H9 (cell line): ENCODE measurements at regions not wholly inside any gene's neighbourhood (a gene's known extent, or its start where the extent isn't known, plus 50 kb on each side); places are given as distances from the start of the nearest gene placed in this dataset.

ENCODE experiments used
- DNase-seq: peaks from one replicate; pipeline ENCODE4 v3.0.0-alpha.2; 2017
- H2AFZ ChIP-seq: one replicate; pipeline ENCODE4 v1.6.1; 2013; ENCODE audit warnings: mild to moderate bottlenecking, low read length, control low read depth, moderate library complexity
- H2AK5ac ChIP-seq: 2 replicates; pipeline ENCODE4 v1.6.1; 2013; ENCODE audit warnings: low read length, control low read depth, mixed read lengths; ENCODE audit not compliant: insufficient read length
- H2BK120ac ChIP-seq: one replicate; pipeline ENCODE4 v1.6.1; 2013; ENCODE audit warnings: low read depth, mild to moderate bottlenecking, low read length, control low read depth, inconsistent platforms; ENCODE audit not compliant: poor library complexity, severe bottlenecking
- H2BK12ac ChIP-seq: 2 replicates; pipeline ENCODE4 v1.6.1; 2013; ENCODE audit warnings: low read length, control low read depth, mixed read lengths, low read depth; ENCODE audit not compliant: insufficient read length
- H2BK15ac ChIP-seq: 2 replicates; pipeline ENCODE4 v1.6.1; 2013; ENCODE audit warnings: low read depth, low read length, control low read depth
- H2BK20ac ChIP-seq: one replicate; pipeline ENCODE4 v1.6.1; 2013; ENCODE audit warnings: low read depth, mild to moderate bottlenecking, low read length, control low read depth, inconsistent platforms; ENCODE audit not compliant: poor library complexity, severe bottlenecking
- H2BK5ac ChIP-seq: 2 replicates; pipeline ENCODE4 v1.6.1; 2013; ENCODE audit warnings: low read length, control low read depth, mixed read lengths; ENCODE audit not compliant: insufficient read length
- H3K14ac ChIP-seq: 2 replicates; pipeline ENCODE4 v1.6.1; 2013; ENCODE audit warnings: low read length, control low read depth; ENCODE audit not compliant: insufficient read depth
- H3K18ac ChIP-seq: 2 replicates; pipeline ENCODE4 v1.6.1; 2013; ENCODE audit warnings: low read depth, mild to moderate bottlenecking, mixed read lengths, low read length, control low read depth; ENCODE audit not compliant: insufficient read length
- H3K23ac ChIP-seq: 2 replicates; pipeline ENCODE4 v1.6.1; 2013; ENCODE audit warnings: low read length, control low read depth, mixed read lengths, low read depth; ENCODE audit not compliant: insufficient read length
- H3K23me2 ChIP-seq: 2 replicates; pipeline ENCODE4 v1.6.1; 2013; ENCODE audit warnings: low read depth, mild to moderate bottlenecking, mixed read lengths, low read length, control low read depth; ENCODE audit not compliant: insufficient read length, poor library complexity, severe bottlenecking
- H3K27ac ChIP-seq: 2 replicates; pipeline ENCODE4 v1.5.1; 2013; ENCODE audit warnings: low read length, control low read depth, mixed read lengths, low read depth; ENCODE audit not compliant: insufficient read length
- H3K27me3 ChIP-seq: 2 replicates; pipeline ENCODE4 v1.6.1; 2013; ENCODE audit warnings: low read length, control low read depth, inconsistent platforms; ENCODE audit not compliant: insufficient read depth
- H3K4ac ChIP-seq: 2 replicates; pipeline ENCODE4 v1.6.1; 2013; ENCODE audit warnings: low read depth, mild to moderate bottlenecking, control low read depth, inconsistent platforms, low read length, moderate library complexity
- H3K4me1 ChIP-seq: 2 replicates; pipeline ENCODE4 v1.6.1; 2013; ENCODE audit warnings: low read length, control low read depth, inconsistent platforms; ENCODE audit not compliant: insufficient read depth
- H3K4me2 ChIP-seq: 2 replicates; pipeline ENCODE4 v1.6.1; 2013; ENCODE audit warnings: low read length, control low read depth, mixed read lengths; ENCODE audit not compliant: insufficient read length, insufficient read depth
- H3K56ac ChIP-seq: 2 replicates; pipeline ENCODE4 v1.6.1; 2013; ENCODE audit warnings: low read depth, mild to moderate bottlenecking, mixed read lengths, low read length, control low read depth; ENCODE audit not compliant: insufficient read length
- H3K79me1 ChIP-seq: 2 replicates; pipeline ENCODE4 v1.6.1; 2013; ENCODE audit warnings: low read depth, mild to moderate bottlenecking, moderate library complexity, low read length, control low read depth, inconsistent platforms; ENCODE audit not compliant: insufficient read depth, poor library complexity, severe bottlenecking
- H3K79me2 ChIP-seq: 2 replicates; pipeline ENCODE4 v1.6.1; 2013; ENCODE audit warnings: low read length, control low read depth, inconsistent platforms; ENCODE audit not compliant: insufficient read depth
- H3K9ac ChIP-seq: 2 replicates; pipeline ENCODE4 v1.6.1; 2013; ENCODE audit warnings: low read length, control low read depth, mixed read lengths; ENCODE audit not compliant: insufficient read length; ENCODE audit errors: extremely low read depth
- H3K9me3 ChIP-seq: one replicate; pipeline ENCODE4 v1.6.1; 2013; ENCODE audit warnings: low read depth, low read length, inconsistent platforms; ENCODE audit not compliant: control insufficient read depth
- H3T11ph ChIP-seq: one replicate; pipeline ENCODE4 v1.6.1; 2013; ENCODE audit warnings: mild to moderate bottlenecking, low read length, control low read depth, inconsistent platforms
- H4K20me1 ChIP-seq: one replicate; pipeline ENCODE4 v1.6.1; 2013; ENCODE audit not compliant: control insufficient read depth, insufficient read length, insufficient read depth
- H4K5ac ChIP-seq: 2 replicates; pipeline ENCODE4 v1.6.1; 2013; ENCODE audit warnings: low read depth, mild to moderate bottlenecking, mixed read lengths, low read length, control low read depth; ENCODE audit not compliant: insufficient read length
- H4K8ac ChIP-seq: replicated peaks from 2 replicates; pipeline ENCODE4 v1.6.1; 2013; ENCODE audit warnings: low read length, control low read depth, mixed read lengths, low read depth; ENCODE audit not compliant: insufficient read length
- H4K91ac ChIP-seq: 2 replicates; pipeline ENCODE4 v1.6.1; 2013; ENCODE audit warnings: low read depth, mild to moderate bottlenecking, moderate library complexity, mixed read lengths, low read length, control low read depth; ENCODE audit not compliant: insufficient read length
- H3K27ac Mint-ChIP-seq, 3 experiments: 2 replicates in 2 of 3; 3 replicates in 1 of 3; pipeline ENCODE4 v1.8.0; 2020 to 2021; ENCODE audit warnings: mixed read lengths in 3 of 3, mild to moderate bottlenecking in 1 of 3, moderate library complexity in 1 of 3
- H3K27me3 Mint-ChIP-seq: 2 replicates; pipeline ENCODE4 v1.8.0; 2021; ENCODE audit warnings: low read depth, mild to moderate bottlenecking, moderate library complexity, mixed read lengths
- H3K36me3 Mint-ChIP-seq, 3 experiments: 2 replicates in 2 of 3; 3 replicates in 1 of 3; pipeline ENCODE4 v1.8.0; 2020 to 2021; ENCODE audit warnings: low read depth in 3 of 3, mixed read lengths in 3 of 3; ENCODE audit not compliant: insufficient read depth in 1 of 3
- H3K4me1 Mint-ChIP-seq, 2 experiments: 2 replicates each; pipeline ENCODE4 v1.8.0; 2020; ENCODE audit warnings: mixed read lengths in 2 of 2
- H3K4me3 Mint-ChIP-seq, 2 experiments: 2 replicates in 1 of 2; 3 replicates in 1 of 2; pipeline ENCODE4 v1.8.0; 2020 to 2021; ENCODE audit warnings: mild to moderate bottlenecking in 2 of 2, mixed read lengths in 2 of 2, moderate library complexity in 1 of 2
- H3K9me3 Mint-ChIP-seq, 2 experiments: 2 replicates in 1 of 2; 3 replicates in 1 of 2; pipeline ENCODE4 v1.8.0; 2020; ENCODE audit warnings: mild to moderate bottlenecking in 2 of 2, mixed read lengths in 2 of 2, moderate library complexity in 1 of 2
- CTCF ChIP-seq: fragments of 200-600 bp; sonication (generic); conservative IDR thresholded peaks from 3 replicates; pipeline ENCODE4 v1.8.0; 2021; ENCODE audit warnings: antibody characterized with exemption, mild to moderate bottlenecking
- WGBS: extraction: QIAGEN DNeasy Blood & Tissue Kit; methylation state at CpG from one replicate; pipeline ENCODE4 v1.1.7; 2013; ENCODE audit warnings: missing lambda C conversion rate, low lambda C conversion rate, mixed read lengths; ENCODE audit not compliant: insufficient read length; ENCODE audit errors: extremely low coverage; 5-methylcytosine and 5-hydroxymethylcytosine counted together

- H3K23me2 ChIP-seq, result no peaks in the 10 kb centered on the region
- H3T11ph ChIP-seq, result no peak overlapping the region
- H4K5ac ChIP-seq, result no peak overlapping the region
- H3K79me1 ChIP-seq, result no peaks in the 10 kb centered on the region
- H2AK5ac ChIP-seq, result no peak overlapping the region
- Mint-ChIP-seq H3K27me3 (no peaks in the 10 kb centered on the region), H3K27ac (no peak overlapping the region; a peak in 1 of 7 replicates), H3K36me3 (no peaks in the 10 kb centered on the region), H3K9me3 (no peaks in the 10 kb centered on the region), H3K4me1 (peaks cover 9 to 14% of the 10 kb centered on the region in 2 experiments), H3K4me3 (no peak overlapping the region)
- no peaks in the 10 kb centered on the region for H3K27me3 ChIP-seq
- H4K8ac ChIP-seq, result no peak overlapping the region
- no peak overlapping the region for H3K4me2 ChIP-seq
- H2BK12ac ChIP-seq, result no peak overlapping the region
- no peak for DNase-seq
- H2BK20ac ChIP-seq, result no peak overlapping the region
- H2BK5ac ChIP-seq, result no peak overlapping the region
- no peak overlapping the region for H2BK120ac ChIP-seq
- TF ChIP-seq CTCF, result no peak
- no peak overlapping the region for H3K18ac ChIP-seq
- no peaks in the 10 kb centered on the region for H3K79me2 ChIP-seq
- H2BK15ac ChIP-seq, result no peak overlapping the region
- H2AFZ ChIP-seq, result no peak overlapping the region
- no peak overlapping the region for H3K14ac ChIP-seq
- no peaks in the 10 kb centered on the region for H3K9me3 ChIP-seq
- H3K23ac ChIP-seq, result no peak overlapping the region
- H4K91ac ChIP-seq, result no peak overlapping the region
- H3K27ac ChIP-seq, result no peak overlapping the region
- no peak overlapping the region for H3K4ac ChIP-seq
- WGBS, result no CpG with 5 or more reads among the region's 2 CpGs
- no peaks in the 10 kb centered on the region for H3K4me1 ChIP-seq
- no peaks in the 10 kb centered on the region for H4K20me1 ChIP-seq
- no peak overlapping the region for H3K56ac ChIP-seq
- H3K9ac ChIP-seq, result no peak overlapping the region
These were observed 107.5 kb downstream of the OSR1 start for GRCh38 chr2:19250906-19251305.
